Hematopoietic multipotent progenitor cell (in vitro differentiated cells): ENCODE measurements at regions not wholly inside any gene's neighbourhood (a gene's known extent, or its start where the extent isn't known, plus 50 kb on each side); places are given as distances from the start of the nearest gene placed in this dataset.

Experiments used
- DNase-seq, 3 donors: peaks; one replicate each; pipeline ENCODE4 v3.0.0-alpha.2; 2011 to 2015; ENCODE audit warnings: low read depth in 2 of 3, low spot score in 2 of 3

GRCh38 chr2:55973673-55974072 is 50.1 kb upstream of the EFEMP1 start:
- DNase-seq, result no peak

GRCh38 chr2:55976681-55977080 is 53.1 kb upstream of the EFEMP1 start:
- no peak for DNase-seq

GRCh38 chr2:55985406-55985805 is 61.8 kb upstream of the EFEMP1 start:
- DNase-seq, result peak in 1 of 3 donors; percentile 31

GRCh38 chr2:55986001-55986400 is 62.4 kb upstream of the EFEMP1 start:
- no peak for DNase-seq

GRCh38 chr2:55986700-55987440 is 63.3 kb upstream of the EFEMP1 start:
- no peak for DNase-seq

- no peak for DNase-seq
Observed at GRCh38 chr2:55989405-55989804, 65.8 kb upstream of the EFEMP1 start.

GRCh38 chr2:55992455-55992854 is 68.9 kb upstream of the EFEMP1 start:
- no peak for DNase-seq

GRCh38 chr2:55993685-55994084 is 70.1 kb upstream of the EFEMP1 start:
- no peak for DNase-seq

- no peak for DNase-seq
Observed at GRCh38 chr2:55995211-55995610, 71.6 kb upstream of the EFEMP1 start.

GRCh38 chr2:55995902-55996301 is 72.3 kb upstream of the EFEMP1 start:
- no peak for DNase-seq

GRCh38 chr2:55999231-55999630 is 75.6 kb upstream of the EFEMP1 start:
- DNase-seq, result no peak

GRCh38 chr2:55999790-56000189 is 76.2 kb upstream of the EFEMP1 start:
- DNase-seq, result no peak

GRCh38 chr2:56001947-56002346 is 78.4 kb upstream of the EFEMP1 start:
- DNase-seq, result no peak

- DNase-seq, result no peak
Observed at GRCh38 chr2:56008661-56009431, 85.3 kb upstream of the EFEMP1 start.

- peak in 2 of 3 donors; percentile 4 to 51 for DNase-seq
Observed at GRCh38 chr2:56009758-56010458, 86.3 kb upstream of the EFEMP1 start.

- DNase-seq, result no peak
Observed at GRCh38 chr2:56011624-56012023, 88.0 kb upstream of the EFEMP1 start.

- DNase-seq, result no peak
Observed at GRCh38 chr2:56012221-56012765, 88.7 kb upstream of the EFEMP1 start.

GRCh38 chr2:56013475-56013874 is 89.9 kb upstream of the EFEMP1 start:
- no peak for DNase-seq

- DNase-seq, result no peak
Observed at GRCh38 chr2:56014046-56014730, 90.6 kb upstream of the EFEMP1 start.

GRCh38 chr2:56015711-56016115 is 92.1 kb upstream of the EFEMP1 start:
- DNase-seq, result no peak

GRCh38 chr2:56017784-56018183 is 94.2 kb upstream of the EFEMP1 start:
- DNase-seq, result no peak
